Neural cell (in vitro differentiated cells): ENCODE measurements at regions not wholly inside any gene's neighbourhood (a gene's known extent, or its start where the extent isn't known, plus 50 kb on each side); places are given as distances from the start of the nearest gene placed in this dataset.

Experiments
- H2AFZ ChIP-seq: fragments of 200-600, 300-800 bp; sonication (generic), shearing (Covaris generic); 2 replicates; pipeline ENCODE4 v1.6.0; 2014; ENCODE audit warnings: low read depth, mild to moderate bottlenecking, antibody characterized with exemption, low read length, moderate library complexity
- H3F3A ChIP-seq: fragments of 200-600 bp; shearing (Covaris generic); 2 replicates; pipeline ENCODE4 v1.6.1; 2016; ENCODE audit warnings: mild to moderate bottlenecking, moderate library complexity, mixed read lengths, antibody characterized with exemption, low read length; ENCODE audit not compliant: insufficient read depth, poor library complexity, severe bottlenecking
- H3K27ac ChIP-seq: fragments of 200-600, 300-800 bp; sonication (generic), shearing (Covaris generic); 2 replicates; pipeline ENCODE4 v1.5.1; 2014; ENCODE audit warnings: mild to moderate bottlenecking, low read length, moderate library complexity
- H3K27me3 ChIP-seq: fragments of 300-800, 200-600 bp; sonication (generic), shearing (Covaris generic); 2 replicates; pipeline ENCODE4 v1.6.0; 2014; ENCODE audit warnings: mild to moderate bottlenecking, low read depth, low read length, moderate library complexity; ENCODE audit not compliant: insufficient read depth
- H3K36me3 ChIP-seq: fragments of 300-800, 200-600 bp; sonication (generic), shearing (Covaris generic); 2 replicates; pipeline ENCODE4 v1.5.1; 2014; ENCODE audit warnings: mild to moderate bottlenecking, antibody characterized with exemption, low read length, moderate library complexity; ENCODE audit not compliant: insufficient read depth
- H3K4me2 ChIP-seq: fragments of 300-800, 200-600 bp; sonication (generic), shearing (Covaris generic); 2 replicates; pipeline ENCODE4 v1.6.0; 2014; ENCODE audit warnings: mild to moderate bottlenecking, low read length
- H3K4me3 ChIP-seq: fragments of 300-800, 200-600 bp; sonication (generic), shearing (Covaris generic); 2 replicates; pipeline ENCODE4 v1.5.1; 2014; ENCODE audit warnings: mild to moderate bottlenecking, low read length, moderate library complexity
- H3K79me2 ChIP-seq: fragments of 200-600 bp; shearing (Covaris generic); replicated peaks from 2 replicates; pipeline ENCODE4 v1.6.0; 2014; ENCODE audit warnings: mild to moderate bottlenecking, low read length, moderate library complexity; ENCODE audit not compliant: insufficient read depth
- H3K9ac ChIP-seq: fragments of 300-800, 200-600 bp; sonication (generic), shearing (Covaris generic); 2 replicates; pipeline ENCODE4 v1.6.1; 2016; ENCODE audit warnings: mild to moderate bottlenecking, low read length, mixed read lengths
- H3K9me2 ChIP-seq: fragments of 200-600 bp; shearing (Covaris generic); 2 replicates; pipeline ENCODE4 v1.6.1; 2016; ENCODE audit warnings: mild to moderate bottlenecking, low read length, mixed read lengths; ENCODE audit not compliant: insufficient read depth
- H3K9me3 ChIP-seq: fragments of 200-600, 300-800 bp; sonication (generic), shearing (Covaris generic); 2 replicates; pipeline ENCODE4 v1.6.1; 2016; ENCODE audit warnings: mild to moderate bottlenecking, mixed run types, low read length, moderate library complexity, mixed read lengths
- H4K20me1 ChIP-seq: fragments of 200-600 bp; shearing (Covaris generic); 2 replicates; pipeline ENCODE4 v1.6.1; 2016; ENCODE audit warnings: mild to moderate bottlenecking, mixed run types; ENCODE audit not compliant: insufficient read depth
- EP300 ChIP-seq: fragments of 450-650 bp; conservative IDR thresholded peaks from 2 replicates; pipeline ENCODE4 v1.6.1; 2014; ENCODE audit warnings: antibody characterized with exemption, mild to moderate bottlenecking, moderate library complexity; ENCODE audit not compliant: poor library complexity, severe bottlenecking
- EZH2 ChIP-seq: fragments of 200-600, 300-800 bp; shearing (Covaris generic), sonication (generic); IDR thresholded peaks from 2 replicates; pipeline ENCODE4 v1.6.1; 2014; ENCODE audit warnings: antibody characterized with exemption, low read length, borderline replicate concordance, mild to moderate bottlenecking; ENCODE audit not compliant: insufficient read depth, poor library complexity, severe bottlenecking
- MXI1 ChIP-seq: fragments of 450-650 bp; conservative IDR thresholded peaks from 2 replicates; pipeline ENCODE4 v1.6.1; 2014; ENCODE audit warnings: antibody characterized with exemption, mild to moderate bottlenecking; ENCODE audit not compliant: poor library complexity, severe bottlenecking
- POLR2AphosphoS5 ChIP-seq: IDR thresholded peaks from 2 replicates; pipeline ENCODE4 v1.6.1; 2012
- RAD21 ChIP-seq: fragments of 450-650 bp; conservative IDR thresholded peaks from 2 replicates; pipeline ENCODE4 v1.6.1; 2014; ENCODE audit warnings: antibody characterized with exemption, mild to moderate bottlenecking, moderate library complexity
- SMC3 ChIP-seq: fragments of 450-650 bp; conservative IDR thresholded peaks from 2 replicates; pipeline ENCODE4 v1.6.1; 2014; ENCODE audit warnings: antibody characterized with exemption, mild to moderate bottlenecking, moderate library complexity; ENCODE audit not compliant: poor library complexity
- TAF1 ChIP-seq: IDR thresholded peaks from 2 replicates; pipeline ENCODE4 v1.6.1; 2012; ENCODE audit warnings: low read depth
- TF ChIP-seq, protein P1 (sequence below): fragments of 450-650 bp; IDR thresholded peaks from 2 replicates; pipeline ENCODE4 v1.5.1; 2014; ENCODE audit warnings: antibody characterized with exemption, mild to moderate bottlenecking, moderate library complexity; ENCODE audit not compliant: poor library complexity, severe bottlenecking
- TF ChIP-seq, protein P2 (sequence below): IDR thresholded peaks from 2 replicates; pipeline ENCODE4 v1.6.1; 2012; ENCODE audit warnings: borderline replicate concordance

DNA sequence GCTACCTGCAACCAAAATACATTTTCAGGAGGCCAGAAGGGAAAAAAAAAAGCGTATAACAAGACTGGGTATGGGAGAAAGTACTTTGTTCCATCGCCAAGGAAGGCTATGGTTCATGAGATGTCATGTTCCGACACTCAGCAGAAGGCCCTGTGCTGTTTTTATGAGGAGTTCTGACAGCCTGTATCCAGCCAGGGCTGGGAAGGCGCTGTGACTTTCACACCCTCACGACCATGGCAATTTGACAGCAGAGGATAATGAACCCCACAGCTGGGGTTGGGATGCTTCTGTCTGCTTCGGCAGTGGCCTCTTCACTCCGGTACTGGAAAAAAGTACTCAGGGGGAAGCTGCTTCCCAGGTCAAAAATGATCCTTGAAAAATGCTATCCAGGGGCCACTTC is 154.4 kb downstream of the PRELID2 start:
- Histone ChIP-seq H3K9me2 (no peaks in the 10 kb centered on the region), H3K27ac (no peak overlapping the region), H3K27me3 (no peaks in the 10 kb centered on the region), H3K9me3 (no peaks in the 10 kb centered on the region), H4K20me1 (no peaks in the 10 kb centered on the region), H3K9ac (no peak overlapping the region), H3F3A (no peaks in the 10 kb centered on the region), H3K4me3 (no peak overlapping the region), H2AFZ (no peak overlapping the region), H3K4me2 (no peak overlapping the region), H3K36me3 (no peaks in the 10 kb centered on the region), H3K79me2 (no peaks in the 10 kb centered on the region)
- TF ChIP-seq EZH2 (no peak), MXI1 (no peak), SMC3 (no peak), TAF1 (no peak), EP300 (no peak), RAD21 (no peak), POLR2AphosphoS5 (no peak)
- TF ChIP-seq, protein P1, sequence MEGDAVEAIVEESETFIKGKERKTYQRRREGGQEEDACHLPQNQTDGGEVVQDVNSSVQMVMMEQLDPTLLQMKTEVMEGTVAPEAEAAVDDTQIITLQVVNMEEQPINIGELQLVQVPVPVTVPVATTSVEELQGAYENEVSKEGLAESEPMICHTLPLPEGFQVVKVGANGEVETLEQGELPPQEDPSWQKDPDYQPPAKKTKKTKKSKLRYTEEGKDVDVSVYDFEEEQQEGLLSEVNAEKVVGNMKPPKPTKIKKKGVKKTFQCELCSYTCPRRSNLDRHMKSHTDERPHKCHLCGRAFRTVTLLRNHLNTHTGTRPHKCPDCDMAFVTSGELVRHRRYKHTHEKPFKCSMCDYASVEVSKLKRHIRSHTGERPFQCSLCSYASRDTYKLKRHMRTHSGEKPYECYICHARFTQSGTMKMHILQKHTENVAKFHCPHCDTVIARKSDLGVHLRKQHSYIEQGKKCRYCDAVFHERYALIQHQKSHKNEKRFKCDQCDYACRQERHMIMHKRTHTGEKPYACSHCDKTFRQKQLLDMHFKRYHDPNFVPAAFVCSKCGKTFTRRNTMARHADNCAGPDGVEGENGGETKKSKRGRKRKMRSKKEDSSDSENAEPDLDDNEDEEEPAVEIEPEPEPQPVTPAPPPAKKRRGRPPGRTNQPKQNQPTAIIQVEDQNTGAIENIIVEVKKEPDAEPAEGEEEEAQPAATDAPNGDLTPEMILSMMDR: no peak
- TF ChIP-seq, protein P2, sequence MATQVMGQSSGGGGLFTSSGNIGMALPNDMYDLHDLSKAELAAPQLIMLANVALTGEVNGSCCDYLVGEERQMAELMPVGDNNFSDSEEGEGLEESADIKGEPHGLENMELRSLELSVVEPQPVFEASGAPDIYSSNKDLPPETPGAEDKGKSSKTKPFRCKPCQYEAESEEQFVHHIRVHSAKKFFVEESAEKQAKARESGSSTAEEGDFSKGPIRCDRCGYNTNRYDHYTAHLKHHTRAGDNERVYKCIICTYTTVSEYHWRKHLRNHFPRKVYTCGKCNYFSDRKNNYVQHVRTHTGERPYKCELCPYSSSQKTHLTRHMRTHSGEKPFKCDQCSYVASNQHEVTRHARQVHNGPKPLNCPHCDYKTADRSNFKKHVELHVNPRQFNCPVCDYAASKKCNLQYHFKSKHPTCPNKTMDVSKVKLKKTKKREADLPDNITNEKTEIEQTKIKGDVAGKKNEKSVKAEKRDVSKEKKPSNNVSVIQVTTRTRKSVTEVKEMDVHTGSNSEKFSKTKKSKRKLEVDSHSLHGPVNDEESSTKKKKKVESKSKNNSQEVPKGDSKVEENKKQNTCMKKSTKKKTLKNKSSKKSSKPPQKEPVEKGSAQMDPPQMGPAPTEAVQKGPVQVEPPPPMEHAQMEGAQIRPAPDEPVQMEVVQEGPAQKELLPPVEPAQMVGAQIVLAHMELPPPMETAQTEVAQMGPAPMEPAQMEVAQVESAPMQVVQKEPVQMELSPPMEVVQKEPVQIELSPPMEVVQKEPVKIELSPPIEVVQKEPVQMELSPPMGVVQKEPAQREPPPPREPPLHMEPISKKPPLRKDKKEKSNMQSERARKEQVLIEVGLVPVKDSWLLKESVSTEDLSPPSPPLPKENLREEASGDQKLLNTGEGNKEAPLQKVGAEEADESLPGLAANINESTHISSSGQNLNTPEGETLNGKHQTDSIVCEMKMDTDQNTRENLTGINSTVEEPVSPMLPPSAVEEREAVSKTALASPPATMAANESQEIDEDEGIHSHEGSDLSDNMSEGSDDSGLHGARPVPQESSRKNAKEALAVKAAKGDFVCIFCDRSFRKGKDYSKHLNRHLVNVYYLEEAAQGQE: no peak

- Histone ChIP-seq H3K36me3 (no peaks in the 10 kb centered on the region), H3K9ac (no peak overlapping the region), H3K4me2 (no peak overlapping the region), H3K9me3 (no peaks in the 10 kb centered on the region), H3K4me3 (no peak overlapping the region), H3K9me2 (no peaks in the 10 kb centered on the region), H3F3A (no peaks in the 10 kb centered on the region), H3K27ac (no peak overlapping the region), H3K27me3 (no peaks in the 10 kb centered on the region), H3K79me2 (no peaks in the 10 kb centered on the region), H2AFZ (no peak overlapping the region), H4K20me1 (no peaks in the 10 kb centered on the region)
- TF ChIP-seq, protein P1: no peak
- TF ChIP-seq TAF1 (no peak), SMC3 (no peak), RAD21 (no peak), EZH2 (no peak), EP300 (no peak), POLR2AphosphoS5 (no peak), MXI1 (no peak)
- TF ChIP-seq, protein P2: no peak
Measured at GRCh38 chr5:145680169-145680568, 155.0 kb downstream of the PRELID2 start.
